Fibroblast of lung (primary cell): ENCODE measurements at regions not wholly inside any gene's neighbourhood (a gene's known extent, or its start where the extent isn't known, plus 50 kb on each side); places are given as distances from the start of the nearest gene placed in this dataset.

Source experiments
- EZH2 ChIP-seq: IDR thresholded peaks from 2 replicates; pipeline ENCODE4 v1.5.1; 2012; ENCODE audit warnings: low read length, control low read depth, mild to moderate bottlenecking; ENCODE audit errors: missing control alignments
- TF ChIP-seq, protein P1 (sequence below), 2 donors: IDR thresholded peaks in 1 of 2; conservative IDR thresholded peaks in 1 of 2; 1 replicate in 1 of 2; 2 replicates in 1 of 2; pipeline ENCODE4 v1.5.1; 2011 to 2012; ENCODE audit warnings: low read length in 2 of 2, control low read depth in 1 of 2, inconsistent platforms in 1 of 2, low read depth in 1 of 2, mild to moderate bottlenecking in 1 of 2

DNA sequence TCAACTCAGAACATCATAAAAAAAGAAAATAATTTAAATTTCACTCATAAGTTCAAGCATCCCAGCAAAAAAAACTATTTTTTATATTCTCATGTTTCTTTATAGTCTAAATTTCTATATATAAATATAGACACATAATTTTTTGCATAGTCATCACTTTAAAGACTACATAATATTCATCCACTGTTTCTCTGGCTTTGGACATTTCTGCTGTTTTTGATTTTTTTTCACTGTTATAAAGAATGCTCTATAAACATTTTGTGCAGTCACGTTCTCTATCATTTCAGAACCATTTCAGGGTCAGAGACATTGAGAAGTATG is 59.7 kb upstream of the CLPB start:
- TF ChIP-seq, protein P1, sequence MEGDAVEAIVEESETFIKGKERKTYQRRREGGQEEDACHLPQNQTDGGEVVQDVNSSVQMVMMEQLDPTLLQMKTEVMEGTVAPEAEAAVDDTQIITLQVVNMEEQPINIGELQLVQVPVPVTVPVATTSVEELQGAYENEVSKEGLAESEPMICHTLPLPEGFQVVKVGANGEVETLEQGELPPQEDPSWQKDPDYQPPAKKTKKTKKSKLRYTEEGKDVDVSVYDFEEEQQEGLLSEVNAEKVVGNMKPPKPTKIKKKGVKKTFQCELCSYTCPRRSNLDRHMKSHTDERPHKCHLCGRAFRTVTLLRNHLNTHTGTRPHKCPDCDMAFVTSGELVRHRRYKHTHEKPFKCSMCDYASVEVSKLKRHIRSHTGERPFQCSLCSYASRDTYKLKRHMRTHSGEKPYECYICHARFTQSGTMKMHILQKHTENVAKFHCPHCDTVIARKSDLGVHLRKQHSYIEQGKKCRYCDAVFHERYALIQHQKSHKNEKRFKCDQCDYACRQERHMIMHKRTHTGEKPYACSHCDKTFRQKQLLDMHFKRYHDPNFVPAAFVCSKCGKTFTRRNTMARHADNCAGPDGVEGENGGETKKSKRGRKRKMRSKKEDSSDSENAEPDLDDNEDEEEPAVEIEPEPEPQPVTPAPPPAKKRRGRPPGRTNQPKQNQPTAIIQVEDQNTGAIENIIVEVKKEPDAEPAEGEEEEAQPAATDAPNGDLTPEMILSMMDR (conservative IDR thresholded peaks at IDR 0.05 in 1 of 2, IDR thresholded peaks at IDR 0.05 in 1 of 2; ENCODE audit: low read depth in 1 of 2, low read length in 2 of 2), result no peak
- no peak for TF ChIP-seq EZH2
